ENCODE measurements at regions not wholly inside any gene's neighbourhood (a gene's known extent, or its start where the extent isn't known, plus 50 kb on each side); places are given as distances from the start of the nearest gene placed in this dataset.

GRCh38 chr5:93993161-93993560 is 251.8 kb upstream of the POU5F2 start:
- dilution Hi-C loops (cut with MboI; ENCODE audit: extremely low pct_ligation_motif_present, low sequenced_read_pairs) (no loop called here), intact Hi-C loops (cut with micrococcal nuclease) (no loop called here)
- no peaks in the 10 kb centered on the region for H3K27me3 ChIP-seq (ENCODE audit: control insufficient read depth in 2 of 2, insufficient read depth in 2 of 2, low read length in 2 of 2)
- CTCF ChIA-PET, result interaction anchor here (1.7 kb wide), 1 partner anchor 21 kb away, joined by 4 read pairs; no protein-coding TSS in a partner anchor
- POLR2A ChIA-PET, result no interaction called here
- H3K36me3 ChIP-seq (ENCODE audit: control insufficient read depth in 2 of 2, extremely low read depth in 1 of 2, insufficient read depth in 2 of 2, low read length in 2 of 2), result no peaks in the 10 kb centered on the region
- FAIRE-seq (no peak), DNase-seq (ENCODE audit: low read depth, low spot score) (no peak)
- no peak overlapping the region for H3K27ac ChIP-seq (ENCODE audit: insufficient read depth, low read depth, low read length)
- BruUV-seq (replicated peaks), result no TSS peak
- H3K4me3 ChIP-seq (replicated peaks in 1 of 3; ENCODE audit: insufficient read depth in 1 of 3, low read depth in 1 of 3, low read length in 3 of 3), result no peak overlapping the region
- TF ChIP-seq POLR2AphosphoS5 (IDR thresholded peaks at IDR 0.05; ENCODE audit: insufficient read depth, low read depth, low read length) (no peak), JUN (IDR thresholded peaks at IDR 0.05; ENCODE audit: borderline replicate concordance, insufficient read depth, insufficient read length, low read depth) (no peak), FOS (IDR thresholded peaks at IDR 0.05; ENCODE audit: borderline replicate concordance, insufficient read depth, low read length) (no peak), CTCF (IDR thresholded peaks at IDR 0.05; ENCODE audit: extremely low read depth in 1 of 2, insufficient read depth in 1 of 2, low read depth in 1 of 2, low read length in 2 of 2) (no peak), MAX (IDR thresholded peaks at IDR 0.05; ENCODE audit: insufficient read depth, insufficient read length) (no peak), EZH2 (IDR thresholded peaks at IDR 0.05; ENCODE audit: borderline replicate concordance, low read depth, low read length, severe bottlenecking) (no peak), MYC (IDR thresholded peaks at IDR 0.05; ENCODE audit: low read depth, low read length) (no peak), GATA2 (IDR thresholded peaks at IDR 0.05; ENCODE audit: insufficient read depth, insufficient read length, low read depth, low read length) (no peak), POLR2A (IDR thresholded peaks at IDR 0.05; ENCODE audit: low read depth, low read length) (no peak)
- no peaks in the 10 kb centered on the region for H3K9me3 ChIP-seq (replicated peaks; ENCODE audit: control insufficient read depth, insufficient read depth, low read length)
- no peak overlapping the region for H2AFZ ChIP-seq (ENCODE audit: low read depth, low read length)
- H4K20me1 ChIP-seq (replicated peaks; ENCODE audit: control insufficient read depth, extremely low read depth, insufficient read depth, low read length), result no peaks in the 10 kb centered on the region
- H3K4me2 ChIP-seq (ENCODE audit: insufficient read depth, low read length), result no peak overlapping the region
- peaks cover 9% of the 10 kb centered on the region for H3K4me1 ChIP-seq (ENCODE audit: control insufficient read depth, extremely low read depth, insufficient read depth, low read length)
- no peaks in the 10 kb centered on the region for H3K79me2 ChIP-seq (ENCODE audit: control insufficient read depth, insufficient read depth, low read length)
- no peak overlapping the region for H3K9ac ChIP-seq (replicated peaks; ENCODE audit: extremely low read depth, insufficient read depth, low read length)
- no peaks in the 10 kb centered on the region for H3K9me1 ChIP-seq (replicated peaks; ENCODE audit: control insufficient read depth, extremely low read depth, insufficient read depth, low read length)

All from endothelial cell of umbilical vein (primary cell).